LoVo (cell line): ENCODE measurements at regions not wholly inside any gene's neighbourhood (a gene's known extent, or its start where the extent isn't known, plus 50 kb on each side); places are given as distances from the start of the nearest gene placed in this dataset.

ENCODE experiments used
- DNase-seq: peaks from one replicate; pipeline ENCODE4 v3.0.0-alpha.2; 2016; ENCODE audit warnings: low spot score

DNA sequence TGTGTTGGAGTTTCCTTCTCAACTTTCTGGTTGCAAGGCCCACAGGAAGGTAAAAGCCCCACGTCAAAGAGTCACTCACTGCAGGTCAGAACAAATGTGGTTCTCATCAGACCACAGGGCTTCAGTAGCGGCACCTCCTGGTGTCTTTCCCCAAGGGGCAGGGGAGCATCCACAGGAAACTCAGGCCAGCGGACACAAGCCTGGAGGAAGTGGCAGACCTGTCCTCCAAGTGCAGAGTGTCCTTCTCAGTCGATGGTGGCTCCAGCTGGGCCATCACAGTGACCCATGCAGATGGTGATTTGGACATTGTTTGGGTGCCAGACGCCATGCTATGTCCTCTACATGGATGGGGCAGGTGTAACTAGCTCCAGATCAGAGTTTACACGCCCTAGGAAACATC is 84.9 kb downstream of the ACKR3 start:
- no peak for DNase-seq

DNA sequence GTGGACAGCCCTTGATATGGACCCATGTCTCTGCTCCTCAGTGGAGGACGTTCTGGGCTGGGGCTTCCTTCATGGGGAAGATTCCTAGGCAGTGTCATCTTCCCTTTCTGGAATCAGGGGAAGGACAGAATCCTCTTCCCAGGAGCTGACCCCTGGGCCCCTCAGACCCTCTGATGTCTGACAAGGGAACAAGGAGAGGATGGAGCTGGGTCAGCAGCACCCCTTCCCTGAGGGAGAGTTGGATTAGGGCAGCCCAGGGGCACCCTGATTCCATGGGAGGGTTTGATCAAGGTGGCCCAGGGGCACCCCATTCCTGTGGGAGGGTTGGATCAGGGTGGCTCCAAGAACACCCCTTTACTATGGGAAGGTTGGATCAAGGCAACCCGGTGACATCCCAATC is 86.5 kb downstream of the ACKR3 start:
- DNase-seq = no peak

DNA sequence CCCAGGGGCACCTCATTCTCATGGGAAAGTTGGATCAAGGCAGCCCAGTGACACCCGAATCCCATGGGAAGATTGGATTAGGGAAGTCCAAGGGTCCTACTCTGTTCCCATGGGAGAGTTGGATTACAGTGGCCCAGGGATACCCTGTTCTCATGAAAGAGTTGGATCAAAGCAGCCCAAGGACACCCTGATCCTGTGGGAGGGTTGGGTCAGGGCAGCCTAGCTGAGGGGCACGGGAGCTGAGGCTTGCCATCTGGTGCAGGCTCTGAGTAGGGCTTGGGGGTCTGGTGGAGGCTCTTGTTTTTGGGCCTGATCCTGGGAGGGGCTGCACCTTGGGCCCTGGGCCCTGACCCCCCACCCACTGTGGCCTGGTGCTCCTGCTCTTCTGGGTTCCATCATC is 87.1 kb downstream of the ACKR3 start:
- DNase-seq = no peak

DNA sequence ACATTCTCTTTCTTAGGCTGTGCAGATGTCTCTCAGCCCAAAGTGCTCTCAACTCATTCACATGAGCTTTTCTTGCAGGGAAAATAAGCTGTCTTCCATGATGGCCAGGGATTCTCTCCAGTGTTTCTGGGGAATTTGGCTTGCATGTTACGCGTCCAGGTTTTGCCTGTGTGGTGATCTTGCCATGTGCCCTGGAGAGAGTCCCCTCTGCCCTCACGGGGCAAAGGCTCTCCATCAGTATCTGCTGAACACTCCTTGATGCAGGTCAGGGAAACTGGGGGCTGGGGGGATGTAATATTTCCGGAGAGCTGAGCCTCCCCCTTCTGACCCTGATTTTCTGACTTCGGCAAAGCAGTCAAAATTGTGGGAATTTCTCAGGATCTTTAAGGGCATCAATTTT is 87.6 kb downstream of the ACKR3 start:
- DNase-seq = no peak

DNA sequence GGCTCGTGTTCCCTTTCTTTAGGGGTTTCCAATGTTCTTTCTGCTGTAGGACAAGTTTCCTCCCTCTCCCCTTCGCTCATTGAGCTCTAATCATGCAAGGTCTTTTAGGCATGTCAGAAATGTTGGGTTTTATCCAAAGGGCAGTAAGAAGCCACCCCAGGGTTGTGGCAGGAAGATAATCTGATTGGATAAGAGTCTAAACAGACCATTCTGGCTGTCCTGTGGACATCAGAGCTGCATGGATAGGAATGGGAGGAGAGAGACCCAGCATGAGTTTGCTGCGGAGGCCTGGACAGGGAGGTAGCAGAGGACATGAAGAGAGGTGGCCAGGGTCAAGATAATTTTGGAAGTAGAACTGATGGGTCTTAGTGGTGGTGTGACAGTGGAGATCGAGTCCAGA is 88.2 kb downstream of the ACKR3 start:
- no peak for DNase-seq

DNA sequence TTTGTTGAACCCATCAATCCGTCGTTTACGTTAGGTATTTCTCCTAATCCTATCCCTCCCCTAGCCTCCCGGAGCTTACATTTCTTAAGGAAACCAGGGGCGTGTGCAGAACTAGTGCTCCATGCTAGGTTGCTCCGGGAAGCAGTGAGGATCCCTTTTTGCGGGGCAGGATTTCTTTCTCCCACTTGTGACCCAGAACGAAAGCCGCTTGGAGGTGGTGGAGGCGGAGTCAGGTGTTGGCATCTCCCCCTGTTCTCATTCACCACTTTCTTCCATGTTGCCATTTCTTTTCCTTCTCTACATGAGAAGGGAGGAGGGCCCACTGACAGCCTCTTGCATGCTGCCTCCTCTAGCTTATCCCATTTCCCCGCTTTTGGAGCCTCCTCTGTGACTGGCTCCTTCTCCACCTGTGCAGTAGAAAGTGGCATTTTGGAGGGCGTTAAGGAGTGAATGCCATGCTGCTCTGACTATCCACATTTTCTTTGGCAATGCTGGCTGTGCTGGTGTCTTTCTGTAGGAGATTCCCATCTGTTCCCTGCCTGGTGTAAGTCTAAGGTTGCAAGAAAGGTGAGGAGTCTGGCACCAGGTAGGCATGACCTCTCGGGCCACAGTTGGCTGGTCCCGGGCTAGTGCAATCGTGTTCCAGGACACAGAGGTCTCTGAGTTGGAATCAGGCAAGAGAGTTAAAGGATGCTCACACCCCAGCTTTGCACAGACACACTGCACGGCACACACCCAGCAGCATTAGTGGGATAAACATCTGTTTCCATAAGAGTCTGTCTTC is 89.5 kb downstream of the ACKR3 start:
- DNase-seq = no peak

DNA sequence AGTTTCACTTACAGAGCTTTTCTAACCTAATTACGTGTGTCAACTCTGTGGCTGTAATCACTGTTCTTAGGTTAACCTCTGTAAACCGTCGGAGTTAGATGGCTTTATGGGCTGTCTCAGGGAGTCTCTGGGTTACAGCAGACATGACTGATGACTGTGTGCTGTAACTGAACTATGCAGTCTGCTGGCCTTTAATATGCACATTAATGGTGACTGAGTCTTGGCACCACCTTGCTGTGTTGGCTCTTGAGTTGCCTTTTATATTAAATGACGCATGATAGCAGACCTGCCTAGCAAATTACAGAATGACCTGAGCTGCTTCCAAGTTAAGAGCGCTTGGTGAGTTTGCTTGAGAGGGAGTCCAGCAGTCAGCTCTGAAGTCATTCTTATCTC is 90.1 kb downstream of the ACKR3 start:
- DNase-seq = peak; percentile 11

DNA sequence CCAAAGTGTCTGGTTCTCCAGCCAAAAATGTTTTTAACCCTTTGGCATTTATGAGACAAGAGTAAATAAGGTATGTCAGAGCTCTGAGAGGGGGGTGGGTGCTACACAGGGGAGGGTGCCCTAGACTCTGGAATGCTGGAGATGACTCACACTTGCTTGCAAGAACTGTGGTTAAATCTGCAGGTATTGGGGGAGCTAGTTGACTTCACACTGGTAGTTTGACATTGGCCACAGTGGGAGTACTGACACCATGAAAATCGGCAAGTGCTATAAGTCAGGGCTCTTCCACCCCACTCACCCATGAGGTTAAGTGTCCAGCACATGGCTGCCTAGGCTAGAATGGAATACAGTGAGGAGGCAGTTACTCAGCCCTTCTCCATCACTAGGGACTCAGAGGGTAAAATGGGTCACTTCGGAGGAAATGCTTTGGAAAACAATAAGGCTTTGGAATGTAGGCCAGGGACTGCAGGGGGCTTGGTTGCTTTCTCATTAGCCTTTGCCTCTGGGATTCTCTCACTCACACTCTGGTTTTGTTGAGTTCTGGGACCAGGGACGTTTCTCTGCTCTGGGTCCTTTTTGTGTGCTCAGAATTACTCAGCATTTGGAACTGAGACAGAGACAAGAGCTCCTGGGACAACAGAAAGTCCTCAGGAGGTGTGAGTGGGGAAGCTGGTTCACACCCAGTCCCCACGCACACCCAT is 91.6 kb downstream of the ACKR3 start:
- DNase-seq = no peak

DNA sequence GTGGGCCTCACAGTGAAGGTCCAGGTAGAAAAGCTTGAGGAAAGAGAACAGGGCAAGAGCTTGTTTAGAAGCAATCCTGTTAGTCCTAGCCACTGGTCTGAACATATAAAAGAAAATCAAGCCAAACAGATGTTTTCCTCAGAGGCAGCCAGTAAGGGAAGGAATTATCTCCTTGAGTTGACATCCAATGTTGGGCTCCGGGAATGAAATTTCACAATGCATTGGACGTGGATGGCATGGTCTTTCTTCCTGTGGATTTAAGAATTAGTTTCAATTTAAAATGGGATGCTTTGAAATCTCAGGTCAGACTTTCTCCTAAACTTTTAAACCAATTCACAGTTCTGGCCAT is 92.1 kb downstream of the ACKR3 start:
- DNase-seq = no peak

DNA sequence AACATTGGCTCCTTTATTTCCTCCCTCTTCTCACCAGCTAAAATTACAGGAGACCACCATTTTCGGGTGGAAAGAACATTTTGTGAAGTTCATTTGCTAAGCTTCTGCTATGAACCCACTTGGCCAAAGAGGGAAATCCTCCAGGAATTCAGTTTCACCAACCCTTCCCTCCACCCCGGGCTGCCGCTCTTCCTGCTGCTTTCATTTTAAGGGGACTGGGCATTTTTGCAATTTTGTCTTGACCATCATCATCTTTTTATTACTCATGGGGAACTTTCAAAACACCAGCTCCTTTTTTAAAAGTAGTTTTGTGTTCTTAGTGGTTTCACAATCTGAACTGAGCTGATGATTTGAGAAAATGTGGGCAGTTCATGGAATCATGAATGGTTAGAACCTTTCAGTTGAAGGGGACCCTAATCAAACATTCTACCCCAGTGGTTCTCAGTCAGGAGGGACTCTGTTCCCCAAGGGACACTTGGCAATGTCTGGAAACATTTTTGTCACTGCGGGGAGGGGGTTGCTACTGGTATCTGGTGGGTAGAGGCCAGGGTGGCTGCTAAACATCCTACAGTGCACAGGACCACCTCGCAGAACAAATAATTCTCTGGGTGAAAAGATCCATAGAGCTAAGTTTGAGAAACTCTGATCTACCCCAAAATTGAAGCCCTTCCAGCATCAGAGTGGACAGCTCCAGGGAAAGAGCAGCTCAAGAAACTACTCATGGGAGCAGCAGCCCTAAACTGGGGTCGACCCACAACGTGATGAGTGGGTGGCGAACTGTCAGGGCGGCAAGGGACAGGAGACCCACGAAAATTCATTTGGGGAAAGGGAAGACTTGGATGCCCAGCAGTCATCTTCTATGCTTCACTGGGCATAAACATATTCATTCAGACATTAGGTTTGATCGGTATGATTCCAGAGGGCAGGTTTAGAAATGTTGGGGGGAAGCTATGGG is 92.9 kb downstream of the ACKR3 start:
- DNase-seq = no peak

DNA sequence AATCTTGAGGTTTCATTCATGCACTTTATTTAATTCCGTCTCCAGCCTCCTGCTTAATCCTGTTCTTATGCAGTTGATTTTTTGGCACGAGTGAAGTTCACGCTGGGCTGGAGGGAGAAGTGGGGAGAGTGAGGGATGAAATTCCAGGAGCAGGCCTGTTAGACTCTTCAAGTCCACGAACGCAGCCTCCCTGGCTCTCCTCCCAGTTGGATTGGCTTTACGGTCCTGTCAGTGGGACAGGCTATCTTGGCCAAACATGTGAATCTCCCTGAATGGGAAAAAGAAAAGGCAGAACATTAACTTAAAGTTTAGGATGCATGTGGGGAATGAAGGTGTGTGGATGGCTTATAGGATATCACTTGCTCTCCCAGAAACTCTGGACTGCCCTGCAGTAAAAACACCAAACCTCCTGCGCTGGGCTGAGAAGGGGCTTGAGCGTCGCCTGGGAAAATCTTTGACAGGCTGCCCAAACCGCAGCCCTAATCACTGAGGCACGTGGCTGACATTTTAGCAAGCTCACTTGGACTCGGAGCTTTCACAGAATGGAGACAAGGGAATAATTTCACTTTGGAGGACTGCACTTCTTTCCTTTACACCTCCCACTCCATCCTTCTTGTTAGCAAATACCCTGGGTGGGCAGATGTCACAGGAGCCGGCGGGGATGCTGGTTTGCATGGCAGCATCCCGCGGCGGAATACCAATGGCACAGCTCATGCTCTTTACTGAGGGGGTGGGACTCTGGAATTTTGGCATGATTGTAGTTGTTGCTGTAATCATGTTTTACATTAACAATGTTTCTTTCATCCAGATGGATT is 93.9 kb downstream of the ACKR3 start:
- peak; percentile 11 for DNase-seq

DNA sequence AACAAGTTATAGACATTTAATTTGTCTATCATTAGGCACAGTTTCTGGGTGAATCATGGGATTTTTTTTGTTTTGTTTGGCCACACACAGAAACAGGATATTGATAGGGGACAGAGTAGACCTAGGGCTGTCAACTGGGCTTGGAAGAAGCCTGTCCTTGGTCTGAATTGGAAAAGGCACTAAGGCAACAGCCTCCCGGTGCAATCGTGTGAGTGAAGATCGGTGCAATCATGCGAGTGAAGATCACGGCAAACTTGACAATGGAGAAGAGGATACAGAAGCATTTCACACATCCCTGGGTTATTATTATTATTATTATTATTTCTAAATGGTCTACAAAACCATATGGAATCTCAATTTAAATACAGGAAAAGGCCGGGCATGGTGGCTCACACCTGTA is 94.5 kb downstream of the ACKR3 start:
- DNase-seq = no peak

DNA sequence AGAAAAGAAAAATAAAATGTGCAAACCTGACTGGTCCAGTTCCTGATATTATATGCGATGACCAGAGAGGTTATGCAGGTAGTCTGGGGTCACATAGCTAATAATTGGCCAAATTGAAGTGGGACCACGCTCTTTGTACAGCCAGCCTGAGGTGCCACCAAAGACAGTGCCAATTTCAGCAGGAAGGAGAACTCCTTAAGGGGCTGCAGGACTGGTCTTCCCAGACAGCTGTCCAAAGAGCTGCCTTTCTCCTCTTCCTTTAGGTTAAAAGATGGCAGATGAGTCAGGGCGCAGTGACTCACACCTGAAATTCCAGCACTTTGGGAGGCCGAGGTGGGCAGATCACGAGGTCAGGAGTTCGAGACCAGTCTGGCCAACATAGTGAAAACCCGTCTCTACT is 95.5 kb downstream of the ACKR3 start:
- DNase-seq = no peak

DNA sequence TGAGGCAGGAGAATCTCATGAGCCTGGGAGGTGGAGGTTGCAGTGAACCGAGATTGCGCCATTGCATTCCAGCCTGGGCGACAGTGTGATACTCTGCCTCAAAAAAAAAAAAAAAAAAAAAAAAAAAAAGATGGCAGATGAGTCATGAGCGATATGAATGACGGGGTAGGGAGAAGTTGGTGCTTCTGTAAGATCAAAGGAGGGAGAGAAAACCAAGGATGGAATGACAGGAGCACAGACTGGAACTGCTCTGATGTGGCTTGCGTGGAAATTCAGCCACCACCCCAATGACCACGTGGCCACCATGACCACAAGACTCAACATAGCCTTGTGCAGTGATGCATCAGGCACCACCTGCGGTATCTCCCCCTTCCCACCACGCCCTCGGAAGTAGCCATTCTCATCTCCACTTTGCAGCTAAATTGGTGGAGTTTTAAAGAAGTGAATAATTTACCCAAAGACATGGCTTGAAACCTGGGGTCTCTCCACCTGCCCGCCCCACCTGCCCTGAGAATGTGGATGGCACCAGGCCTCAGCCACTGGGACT is 96.0 kb downstream of the ACKR3 start:
- DNase-seq = peak; percentile 35

DNA sequence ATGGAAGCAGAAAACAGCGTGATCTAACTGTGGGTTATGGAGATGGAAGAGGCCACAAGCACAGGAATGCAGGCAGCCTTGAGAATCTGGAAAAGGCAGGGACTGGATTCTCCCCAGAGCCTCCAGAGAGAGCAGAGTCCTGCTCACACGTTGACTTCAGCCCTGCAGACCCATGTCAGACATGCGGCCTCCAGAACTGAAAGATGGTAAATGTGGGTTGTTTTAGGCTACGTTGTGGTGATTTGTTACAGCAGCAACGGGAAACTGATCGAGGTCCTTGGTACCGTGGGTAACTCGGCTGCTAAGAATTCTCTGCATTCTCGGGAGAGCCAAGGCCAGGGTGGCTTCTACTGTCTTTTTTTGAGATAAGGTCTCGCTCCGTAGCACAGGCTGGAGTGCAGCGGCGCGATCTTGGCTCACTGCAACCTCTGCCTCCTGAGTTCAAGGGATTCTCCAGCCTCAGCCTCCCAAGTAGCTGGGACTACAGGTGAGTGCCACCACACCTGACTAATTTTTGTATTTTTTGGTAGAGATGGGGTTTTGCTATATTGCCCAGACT is 97.1 kb downstream of the ACKR3 start:
- no peak for DNase-seq

DNA sequence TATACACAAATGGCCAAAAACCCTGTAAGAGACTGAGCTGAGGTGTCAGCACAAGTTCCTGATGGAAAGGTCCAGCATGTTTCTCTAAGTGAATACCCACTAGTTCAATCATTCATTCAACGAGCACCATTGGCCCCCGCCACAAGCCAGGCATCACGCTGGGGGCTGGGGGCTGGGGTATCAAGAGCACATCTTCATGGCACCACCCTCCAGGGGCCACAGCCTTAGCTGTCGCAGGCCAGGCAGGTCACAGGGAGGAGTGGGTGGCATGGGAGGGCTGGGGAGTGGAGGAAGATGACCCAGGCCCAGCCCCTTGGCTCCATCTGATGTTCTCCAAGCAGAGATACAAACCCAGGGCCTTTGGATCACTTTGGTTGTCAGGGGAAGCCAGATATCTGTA is 97.9 kb downstream of the ACKR3 start:
- DNase-seq = no peak

DNA sequence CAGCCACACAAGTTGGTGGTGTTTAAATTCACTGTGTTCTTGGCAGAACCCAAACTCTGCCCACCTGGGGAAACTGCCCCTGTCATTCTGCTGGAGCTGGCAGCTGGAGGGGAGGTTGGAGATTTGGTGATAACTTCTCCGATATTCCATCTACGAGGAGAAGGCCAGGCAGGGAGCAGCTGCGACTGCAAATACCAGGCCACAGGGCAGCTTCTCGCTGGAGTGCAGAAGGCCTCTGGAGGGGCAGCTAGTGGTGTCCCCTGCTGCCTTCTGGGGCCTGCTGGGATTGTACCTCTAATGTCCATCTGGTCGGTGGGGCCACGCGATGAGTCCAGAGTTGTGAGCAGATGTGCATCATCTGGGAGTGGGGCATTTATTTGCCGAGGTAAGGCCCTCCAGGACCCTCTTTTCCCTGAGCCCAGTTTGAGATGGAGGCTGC is 98.9 kb downstream of the ACKR3 start:
- no peak for DNase-seq

DNA sequence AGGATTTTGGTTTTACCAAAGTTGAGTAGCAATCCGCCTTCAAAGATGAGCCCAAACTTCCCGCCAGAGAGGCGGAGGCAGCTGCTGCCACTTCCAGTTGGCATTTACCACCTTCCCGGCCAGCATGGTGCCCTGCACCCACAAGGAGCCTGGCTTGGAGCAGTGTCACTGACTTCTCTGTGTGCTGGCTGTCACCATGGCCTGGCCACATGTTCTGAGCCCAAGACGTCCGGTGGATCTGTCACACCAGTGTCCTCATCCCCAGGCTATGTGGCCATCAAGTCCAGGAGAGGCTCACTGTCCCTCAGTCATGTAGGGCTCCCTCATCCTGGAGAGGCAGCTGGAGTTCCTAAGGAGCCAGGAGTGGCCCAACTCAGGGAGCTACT is 100.6 kb downstream of the ACKR3 start:
- DNase-seq = no peak

DNA sequence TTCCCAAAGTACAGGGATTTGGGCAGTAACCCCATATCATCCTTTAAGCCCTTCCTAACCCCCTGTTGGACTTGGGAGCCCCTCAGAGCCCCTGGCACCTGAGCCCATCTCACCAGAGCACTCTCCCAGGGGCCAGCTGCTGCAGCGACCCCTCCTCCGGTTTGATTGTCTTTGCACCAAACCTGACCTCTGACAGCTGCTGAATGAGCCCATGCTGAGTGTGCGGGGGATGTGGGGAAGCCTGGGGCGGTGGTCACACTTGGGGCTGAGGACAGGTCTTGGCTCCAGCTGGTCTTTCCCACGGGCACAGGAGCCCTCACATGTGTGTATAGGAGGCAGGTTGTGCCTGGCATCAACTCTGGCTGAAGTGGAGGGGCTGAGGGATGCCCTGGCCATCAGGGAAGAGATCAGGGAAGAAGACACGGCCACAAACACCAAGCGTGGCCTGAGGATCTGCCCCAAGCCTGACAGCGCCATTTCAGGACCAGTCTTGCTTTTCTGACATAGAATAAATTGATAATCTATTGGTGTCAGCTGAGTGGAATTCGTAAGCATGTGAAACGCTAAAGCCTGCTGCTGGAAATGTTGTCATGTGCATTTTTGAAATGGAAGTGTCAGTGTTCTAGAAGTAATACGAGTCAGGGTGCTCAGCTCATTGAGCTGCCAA is 102.4 kb downstream of the ACKR3 start:
- no peak for DNase-seq

DNA sequence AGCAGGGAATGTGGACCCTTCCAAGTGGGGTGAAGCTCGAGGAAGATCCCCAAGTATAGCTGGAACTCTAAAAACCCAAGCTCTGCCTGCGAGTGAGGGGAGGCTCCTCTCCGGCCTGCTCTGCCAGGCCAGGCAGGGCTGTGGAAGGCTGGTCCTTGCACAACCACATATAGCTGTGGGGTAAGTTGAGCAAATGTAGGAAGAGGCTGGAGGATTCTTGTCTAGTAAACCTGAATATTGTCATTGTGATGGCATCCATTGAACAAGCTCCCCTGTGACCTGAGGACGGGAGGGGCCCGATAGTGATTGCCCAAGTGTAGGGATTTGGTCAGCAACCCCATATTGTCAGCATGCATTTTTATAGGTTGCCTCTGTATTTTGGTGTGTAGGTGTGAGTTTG is 103.0 kb downstream of the ACKR3 start:
- DNase-seq = no peak
